Activated CD4-positive, alpha-beta T cell treated with anti-CD3 and anti-CD28 coated beads, Interleukin-10, Interleukin-2, amounts not matched to agents 100 ng/mL and 50 ng/mL, durations not matched to agents 16 hours and 8 hours (primary cell): ENCODE measurements at regions not wholly inside any gene's neighbourhood (a gene's known extent, or its start where the extent isn't known, plus 50 kb on each side); places are given as distances from the start of the nearest gene placed in this dataset.

ENCODE experiments used
- DNase-seq: peaks from one replicate; pipeline ENCODE4 v3.0.0-alpha.2; 2020

- DNase-seq: no peak
These were observed 116.5 kb downstream of the C9orf50 start for GRCh38 chr9:129504404-129504803.

- DNase-seq: no peak
These were observed 119.1 kb downstream of the C9orf50 start for GRCh38 chr9:129501771-129502319.

GRCh38 chr9:129500863-129501770, 119.8 kb downstream of the C9orf50 start:
- DNase-seq: no peak

GRCh38 chr9:129500161-129500862, 120.6 kb downstream of the C9orf50 start:
- DNase-seq: no peak

GRCh38 chr9:129498451-129499384, 122.2 kb downstream of the C9orf50 start:
- DNase-seq: no peak

- no peak for DNase-seq
These were observed 123.0 kb downstream of the C9orf50 start for GRCh38 chr9:129497813-129498450.

- no peak for DNase-seq
These were observed 123.7 kb downstream of the C9orf50 start for GRCh38 chr9:129497005-129497812.

- peak; percentile 89 for DNase-seq
These were observed 124.4 kb downstream of the C9orf50 start for GRCh38 chr9:129496473-129497004.

GRCh38 chr9:129495620-129496472, 125.1 kb downstream of the C9orf50 start:
- peak; percentile 90 for DNase-seq

GRCh38 chr9:129494113-129494789, 126.7 kb downstream of the C9orf50 start:
- no peak for DNase-seq

GRCh38 chr9:129493706-129494047, 127.2 kb downstream of the C9orf50 start:
- no peak for DNase-seq

GRCh38 chr9:129493002-129493705, 127.7 kb downstream of the C9orf50 start:
- DNase-seq: no peak

GRCh38 chr9:129491487-129491855, 129.4 kb downstream of the C9orf50 start:
- no peak for DNase-seq

GRCh38 chr9:129490583-129491486, 130.1 kb downstream of the C9orf50 start:
- no peak for DNase-seq

- peak; percentile 43 for DNase-seq
These were observed 130.9 kb downstream of the C9orf50 start for GRCh38 chr9:129489838-129490582.

GRCh38 chr9:129487658-129488483, 133.0 kb downstream of the C9orf50 start:
- DNase-seq: peak; percentile 54
